GM19463 (cell line): ENCODE measurements at regions not wholly inside any gene's neighbourhood (a gene's known extent, or its start where the extent isn't known, plus 50 kb on each side); places are given as distances from the start of the nearest gene placed in this dataset.
A peak's percentile ranks its signal among the peaks of the same experiment; 100 is the strongest.
"Not testable (repeated sequence)": the region's sequence is repeated elsewhere in the genome, so short reads cannot be mapped to it uniquely, and the experiment has no call there.

Experiments used
- ATAC-seq: cut with Tn5 transposase; IDR thresholded peaks from one replicate; pipeline ENCODE4 v1.9.1; 2021; ENCODE audit warnings: mild to moderate bottlenecking, moderate library complexity; ENCODE audit not compliant: unreplicated experiment

GRCh38 chr2:71925268-71926088, 222.2 kb downstream of the CYP26B1 start:
- no peak for ATAC-seq

GRCh38 chr2:71923887-71924533, 223.7 kb downstream of the CYP26B1 start:
- peak; percentile 90 for ATAC-seq

- ATAC-seq: no peak
Measured at GRCh38 chr2:71923143-71923525, 224.5 kb downstream of the CYP26B1 start.

GRCh38 chr2:71922499-71923142, 225.0 kb downstream of the CYP26B1 start:
- ATAC-seq: no peak

- no peak for ATAC-seq
Measured at GRCh38 chr2:71922091-71922490, 225.6 kb downstream of the CYP26B1 start.

GRCh38 chr2:71920819-71921218, 226.8 kb downstream of the CYP26B1 start:
- not testable (repeated sequence) for ATAC-seq

GRCh38 chr2:71919708-71920107, 228.0 kb downstream of the CYP26B1 start:
- no peak for ATAC-seq

- ATAC-seq: no peak
Measured at GRCh38 chr2:71910277-71910676, 237.4 kb downstream of the CYP26B1 start.

- ATAC-seq: no peak
Measured at GRCh38 chr2:71908798-71909197, 238.9 kb downstream of the CYP26B1 start.

GRCh38 chr2:71907503-71907902, 240.2 kb downstream of the CYP26B1 start:
- ATAC-seq: no peak

- no peak for ATAC-seq
Measured at GRCh38 chr2:71906357-71906973, 241.2 kb downstream of the CYP26B1 start.

- ATAC-seq: no peak
Measured at GRCh38 chr2:71905205-71905604, 242.5 kb downstream of the CYP26B1 start.

GRCh38 chr2:71903841-71904240, 243.8 kb downstream of the CYP26B1 start:
- no peak for ATAC-seq

- ATAC-seq: no peak
Measured at GRCh38 chr2:71901466-71901865, 246.2 kb downstream of the CYP26B1 start.

- ATAC-seq: no peak
Measured at GRCh38 chr2:71898851-71899681, 248.6 kb downstream of the CYP26B1 start.

GRCh38 chr2:71898375-71898774, 249.3 kb downstream of the CYP26B1 start:
- no peak for ATAC-seq

- no peak for ATAC-seq
Measured at GRCh38 chr2:71897836-71898235, 249.8 kb downstream of the CYP26B1 start.

GRCh38 chr2:71897137-71897480, 250.6 kb downstream of the CYP26B1 start:
- ATAC-seq: no peak

GRCh38 chr2:71896385-71897136, 251.1 kb downstream of the CYP26B1 start:
- ATAC-seq: no peak
